K562 (cell line): ENCODE measurements at regions not wholly inside any gene's neighbourhood (a gene's known extent, or its start where the extent isn't known, plus 50 kb on each side); places are given as distances from the start of the nearest gene placed in this dataset.

Experiments used
- GABPA ChIP-seq: fragments of 200-800 bp; sonication (Bioruptor generic); conservative IDR thresholded peaks from 2 replicates; pipeline ENCODE4 v1.6.1; 2016; ENCODE audit warnings: low read depth, missing genetic modification characterization, missing compliant biosample characterization
- NFE2 ChIP-seq: IDR thresholded peaks from 2 replicates; pipeline ENCODE4 v1.6.1; 2014; ENCODE audit warnings: antibody characterized with exemption, low read depth
- NONO ChIP-seq, 2 experiments: fragments of 200-400 bp in 1 of 2; fragments of 450-650 bp in 1 of 2; formaldehyde crosslinking in 1 of 2; IDR thresholded peaks; 2 replicates each; pipeline ENCODE4 v1.6.1; 2017; ENCODE audit warnings: low read depth in 2 of 2, mild to moderate bottlenecking in 2 of 2, moderate library complexity in 2 of 2, low read length in 1 of 2
- POLR2AphosphoS5 ChIP-seq: IDR thresholded peaks from 2 replicates; pipeline ENCODE4 v1.6.1; 2011; ENCODE audit warnings: mild to moderate bottlenecking, low read depth, low read length, moderate library complexity; ENCODE audit not compliant: control insufficient read depth, insufficient read depth
- ZBTB8A ChIP-seq: fragments of 450-650 bp; IDR thresholded peaks from 2 replicates; pipeline ENCODE4 v1.6.1; 2018; ENCODE audit warnings: mild to moderate bottlenecking, moderate library complexity; ENCODE audit not compliant: partially characterized antibody
- ZNF444 ChIP-seq: fragments of 250-450 bp; sonication (Bioruptor Pico); IDR thresholded peaks from 2 replicates; pipeline ENCODE4 v1.4.0; 2020; ENCODE audit warnings: mild to moderate bottlenecking, moderate library complexity
- TF ChIP-seq, protein P1 (sequence below): sonication (generic); formaldehyde crosslinking; IDR thresholded peaks from 2 replicates; pipeline ENCODE4 v1.5.0; 2020; ENCODE audit warnings: missing genetic modification reagents
- TF ChIP-seq, protein P2 (sequence below), 3 experiments: IDR thresholded peaks in 2 of 3; conservative IDR thresholded peaks in 1 of 3; 2 replicates each; pipeline ENCODE4 v1.5.1; 2011 to 2012; ENCODE audit warnings: low read length in 3 of 3, mild to moderate bottlenecking in 3 of 3, control low read depth in 2 of 3, improper control_type of control experiment in 1 of 3, inconsistent platforms in 1 of 3, low read depth in 1 of 3, mixed read lengths in 1 of 3, moderate library complexity in 1 of 3; ENCODE audit not compliant: insufficient read depth in 2 of 3
- TF ChIP-seq, protein P3 (sequence below), 2 experiments: fragments of 450-650 bp in 1 of 2; sonication (generic) in 1 of 2; formaldehyde crosslinking in 1 of 2; IDR thresholded peaks in 1 of 2; conservative IDR thresholded peaks in 1 of 2; 2 replicates each; pipeline versions ENCODE4 v1.6.1 to v1.8.1; 2016 to 2023; ENCODE audit warnings: mild to moderate bottlenecking in 2 of 2, moderate library complexity in 2 of 2, inconsistent platforms in 1 of 2, missing genetic modification reagents in 1 of 2

DNA sequence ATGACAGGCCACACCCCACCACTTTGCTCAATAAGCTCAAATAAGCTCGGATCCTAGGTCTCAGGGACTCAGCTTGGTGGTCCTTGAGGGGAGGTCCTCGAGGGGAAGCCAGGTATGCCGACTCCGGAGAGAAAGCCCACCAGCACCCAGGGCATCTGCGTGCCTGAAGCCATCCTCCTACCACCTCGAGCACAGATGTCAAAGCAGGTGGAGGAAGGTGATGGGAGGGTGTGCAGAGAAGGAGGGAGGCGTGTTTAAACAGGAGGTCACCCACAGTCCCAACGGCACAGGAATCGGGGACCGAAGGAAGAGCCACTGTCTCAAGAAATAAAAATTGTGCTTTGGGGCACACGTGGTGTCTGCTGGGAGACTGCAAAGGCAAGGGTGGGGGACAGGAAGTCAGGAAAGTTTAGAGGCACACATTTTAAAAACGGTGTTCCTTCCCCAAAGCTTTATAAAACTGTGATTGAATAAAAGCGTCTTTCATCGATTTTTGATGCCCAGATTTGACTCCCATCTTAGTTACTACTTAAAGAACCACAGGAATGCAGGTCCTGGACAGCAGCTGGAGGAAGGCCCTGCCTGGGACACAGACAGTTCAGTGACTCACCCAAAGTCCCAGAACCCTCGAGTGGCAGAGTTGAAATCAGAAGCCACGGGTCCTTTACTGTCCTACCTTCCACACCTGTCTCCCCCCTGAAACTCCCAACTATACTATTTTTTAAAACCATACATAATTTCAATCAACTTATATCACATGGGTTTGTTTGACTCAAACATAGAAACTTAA lies 221.0 kb upstream of the PDE10A start:
- TF ChIP-seq, protein P1, sequence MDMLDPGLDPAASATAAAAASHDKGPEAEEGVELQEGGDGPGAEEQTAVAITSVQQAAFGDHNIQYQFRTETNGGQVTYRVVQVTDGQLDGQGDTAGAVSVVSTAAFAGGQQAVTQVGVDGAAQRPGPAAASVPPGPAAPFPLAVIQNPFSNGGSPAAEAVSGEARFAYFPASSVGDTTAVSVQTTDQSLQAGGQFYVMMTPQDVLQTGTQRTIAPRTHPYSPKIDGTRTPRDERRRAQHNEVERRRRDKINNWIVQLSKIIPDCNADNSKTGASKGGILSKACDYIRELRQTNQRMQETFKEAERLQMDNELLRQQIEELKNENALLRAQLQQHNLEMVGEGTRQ (CRISPR knock-in tag): no peak
- TF ChIP-seq, protein P2, sequence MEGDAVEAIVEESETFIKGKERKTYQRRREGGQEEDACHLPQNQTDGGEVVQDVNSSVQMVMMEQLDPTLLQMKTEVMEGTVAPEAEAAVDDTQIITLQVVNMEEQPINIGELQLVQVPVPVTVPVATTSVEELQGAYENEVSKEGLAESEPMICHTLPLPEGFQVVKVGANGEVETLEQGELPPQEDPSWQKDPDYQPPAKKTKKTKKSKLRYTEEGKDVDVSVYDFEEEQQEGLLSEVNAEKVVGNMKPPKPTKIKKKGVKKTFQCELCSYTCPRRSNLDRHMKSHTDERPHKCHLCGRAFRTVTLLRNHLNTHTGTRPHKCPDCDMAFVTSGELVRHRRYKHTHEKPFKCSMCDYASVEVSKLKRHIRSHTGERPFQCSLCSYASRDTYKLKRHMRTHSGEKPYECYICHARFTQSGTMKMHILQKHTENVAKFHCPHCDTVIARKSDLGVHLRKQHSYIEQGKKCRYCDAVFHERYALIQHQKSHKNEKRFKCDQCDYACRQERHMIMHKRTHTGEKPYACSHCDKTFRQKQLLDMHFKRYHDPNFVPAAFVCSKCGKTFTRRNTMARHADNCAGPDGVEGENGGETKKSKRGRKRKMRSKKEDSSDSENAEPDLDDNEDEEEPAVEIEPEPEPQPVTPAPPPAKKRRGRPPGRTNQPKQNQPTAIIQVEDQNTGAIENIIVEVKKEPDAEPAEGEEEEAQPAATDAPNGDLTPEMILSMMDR (IDR thresholded peaks at IDR 0.05 in 2 of 3, conservative IDR thresholded peaks at IDR 0.05 in 1 of 3; ENCODE audit: insufficient read depth in 2 of 3, low read depth in 1 of 3, low read length in 3 of 3): no peak
- TF ChIP-seq ZBTB8A: no peak
- no peak for TF ChIP-seq GABPA (tag)
- no peak for TF ChIP-seq POLR2AphosphoS5
- no peak for TF ChIP-seq NONO (IDR thresholded peaks at IDR 0.05; ENCODE audit: low read depth in 2 of 2, low read length in 1 of 2)
- TF ChIP-seq ZNF444 (CRISPR knock-in tag): no peak
- TF ChIP-seq, protein P3, sequence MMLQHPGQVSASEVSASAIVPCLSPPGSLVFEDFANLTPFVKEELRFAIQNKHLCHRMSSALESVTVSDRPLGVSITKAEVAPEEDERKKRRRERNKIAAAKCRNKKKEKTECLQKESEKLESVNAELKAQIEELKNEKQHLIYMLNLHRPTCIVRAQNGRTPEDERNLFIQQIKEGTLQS (IDR thresholded peaks at IDR 0.05): no peak
- TF ChIP-seq, protein P3 (CRISPR knock-in tag; conservative IDR thresholded peaks at IDR 0.05): no peak
- TF ChIP-seq NFE2: no peak
